Stomach (tissue), 4 donors: ENCODE measurements at regions not wholly inside any gene's neighbourhood (a gene's known extent, or its start where the extent isn't known, plus 50 kb on each side); places are given as distances from the start of the nearest gene placed in this dataset.

Source experiments
- POLR2A ChIP-seq, 4 donors: fragments of 450-650 bp; IDR thresholded peaks; one replicate each; pipeline ENCODE4 v1.6.1; 2016; ENCODE audit warnings: antibody characterized with exemption in 4 of 4, control low read depth in 2 of 4, mild to moderate bottlenecking in 1 of 4, moderate library complexity in 1 of 4
- TF ChIP-seq, protein P1 (sequence below), 7 experiments: fragments of 450-650 bp in 4 of 7; fragments of 200-600 bp in 3 of 7; sonication (generic) in 3 of 7; IDR thresholded peaks; one replicate each; pipeline ENCODE4 v1.5.1; 2016 to 2019; ENCODE audit warnings: antibody characterized with exemption in 7 of 7, control low read depth in 2 of 7, mild to moderate bottlenecking in 1 of 7

DNA sequence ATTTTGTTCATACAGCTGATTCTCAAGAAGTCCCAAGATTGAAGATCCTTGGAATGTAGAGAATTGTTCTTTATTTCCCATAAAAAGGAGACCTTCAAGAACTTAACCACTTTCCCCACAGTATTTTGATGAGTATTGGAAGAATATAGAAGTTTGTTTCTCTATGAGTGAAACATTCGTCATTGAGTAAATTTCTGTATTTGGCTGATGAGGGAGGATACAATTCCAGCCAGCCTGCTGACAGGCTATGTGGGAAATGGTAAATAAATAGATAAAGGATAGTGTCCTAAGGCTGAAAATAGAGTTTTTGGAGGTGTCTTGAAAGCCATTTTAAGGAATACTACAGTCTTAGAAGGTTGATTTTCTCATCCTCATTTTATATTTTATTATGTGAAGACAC, 1076.1 kb downstream of the ROBO2 start:
- no peak for TF ChIP-seq POLR2A (IDR thresholded peaks at IDR 0.05)
- TF ChIP-seq, protein P1, sequence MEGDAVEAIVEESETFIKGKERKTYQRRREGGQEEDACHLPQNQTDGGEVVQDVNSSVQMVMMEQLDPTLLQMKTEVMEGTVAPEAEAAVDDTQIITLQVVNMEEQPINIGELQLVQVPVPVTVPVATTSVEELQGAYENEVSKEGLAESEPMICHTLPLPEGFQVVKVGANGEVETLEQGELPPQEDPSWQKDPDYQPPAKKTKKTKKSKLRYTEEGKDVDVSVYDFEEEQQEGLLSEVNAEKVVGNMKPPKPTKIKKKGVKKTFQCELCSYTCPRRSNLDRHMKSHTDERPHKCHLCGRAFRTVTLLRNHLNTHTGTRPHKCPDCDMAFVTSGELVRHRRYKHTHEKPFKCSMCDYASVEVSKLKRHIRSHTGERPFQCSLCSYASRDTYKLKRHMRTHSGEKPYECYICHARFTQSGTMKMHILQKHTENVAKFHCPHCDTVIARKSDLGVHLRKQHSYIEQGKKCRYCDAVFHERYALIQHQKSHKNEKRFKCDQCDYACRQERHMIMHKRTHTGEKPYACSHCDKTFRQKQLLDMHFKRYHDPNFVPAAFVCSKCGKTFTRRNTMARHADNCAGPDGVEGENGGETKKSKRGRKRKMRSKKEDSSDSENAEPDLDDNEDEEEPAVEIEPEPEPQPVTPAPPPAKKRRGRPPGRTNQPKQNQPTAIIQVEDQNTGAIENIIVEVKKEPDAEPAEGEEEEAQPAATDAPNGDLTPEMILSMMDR (IDR thresholded peaks at IDR 0.05) = no peak
